ENCODE measurements at regions not wholly inside any gene's neighbourhood (a gene's known extent, or its start where the extent isn't known, plus 50 kb on each side); places are given as distances from the start of the nearest gene placed in this dataset.

DNA sequence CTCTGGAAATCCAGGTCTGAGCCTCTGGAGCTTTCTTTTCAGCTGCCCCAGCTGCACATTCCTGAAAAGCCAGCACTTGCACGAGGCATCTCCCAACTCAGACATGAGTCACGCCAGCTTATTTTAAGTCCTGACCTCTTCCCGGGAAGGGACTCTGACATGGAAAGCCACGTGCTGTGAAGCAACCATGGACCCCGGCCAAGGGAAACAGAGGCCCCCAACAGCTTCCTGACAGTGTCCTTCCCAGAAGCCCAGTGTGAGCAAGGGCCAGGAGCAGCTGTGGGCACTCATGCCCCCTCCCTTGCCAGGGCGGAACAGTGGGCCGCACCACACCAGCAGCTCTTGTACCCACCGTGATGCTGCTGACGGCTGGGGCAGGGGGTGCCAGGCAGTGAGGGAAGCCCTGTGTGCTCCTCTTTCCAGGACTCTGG, 118.8 kb upstream of the CADM1 start:
- TF ChIP-seq, protein P1, sequence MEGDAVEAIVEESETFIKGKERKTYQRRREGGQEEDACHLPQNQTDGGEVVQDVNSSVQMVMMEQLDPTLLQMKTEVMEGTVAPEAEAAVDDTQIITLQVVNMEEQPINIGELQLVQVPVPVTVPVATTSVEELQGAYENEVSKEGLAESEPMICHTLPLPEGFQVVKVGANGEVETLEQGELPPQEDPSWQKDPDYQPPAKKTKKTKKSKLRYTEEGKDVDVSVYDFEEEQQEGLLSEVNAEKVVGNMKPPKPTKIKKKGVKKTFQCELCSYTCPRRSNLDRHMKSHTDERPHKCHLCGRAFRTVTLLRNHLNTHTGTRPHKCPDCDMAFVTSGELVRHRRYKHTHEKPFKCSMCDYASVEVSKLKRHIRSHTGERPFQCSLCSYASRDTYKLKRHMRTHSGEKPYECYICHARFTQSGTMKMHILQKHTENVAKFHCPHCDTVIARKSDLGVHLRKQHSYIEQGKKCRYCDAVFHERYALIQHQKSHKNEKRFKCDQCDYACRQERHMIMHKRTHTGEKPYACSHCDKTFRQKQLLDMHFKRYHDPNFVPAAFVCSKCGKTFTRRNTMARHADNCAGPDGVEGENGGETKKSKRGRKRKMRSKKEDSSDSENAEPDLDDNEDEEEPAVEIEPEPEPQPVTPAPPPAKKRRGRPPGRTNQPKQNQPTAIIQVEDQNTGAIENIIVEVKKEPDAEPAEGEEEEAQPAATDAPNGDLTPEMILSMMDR (IDR thresholded peaks at IDR 0.05; ENCODE audit: unreplicated experiment) = no peak
- Mint-ChIP-seq H3K27ac (peak overlapping the region; percentile 66), H3K4me1 (peaks cover 23% of the 10 kb centered on the region), H3K9me3 (no peaks in the 10 kb centered on the region), H3K27me3 (ENCODE audit: low read depth) (no peaks in the 10 kb centered on the region), H3K36me3 (no peaks in the 10 kb centered on the region), H3K4me3 (no peak overlapping the region)
- DNase-seq (ENCODE audit: low spot score in 2 of 2, unreplicated experiment in 2 of 2) = peak in 1 of 2 experiments; percentile 52

DNA sequence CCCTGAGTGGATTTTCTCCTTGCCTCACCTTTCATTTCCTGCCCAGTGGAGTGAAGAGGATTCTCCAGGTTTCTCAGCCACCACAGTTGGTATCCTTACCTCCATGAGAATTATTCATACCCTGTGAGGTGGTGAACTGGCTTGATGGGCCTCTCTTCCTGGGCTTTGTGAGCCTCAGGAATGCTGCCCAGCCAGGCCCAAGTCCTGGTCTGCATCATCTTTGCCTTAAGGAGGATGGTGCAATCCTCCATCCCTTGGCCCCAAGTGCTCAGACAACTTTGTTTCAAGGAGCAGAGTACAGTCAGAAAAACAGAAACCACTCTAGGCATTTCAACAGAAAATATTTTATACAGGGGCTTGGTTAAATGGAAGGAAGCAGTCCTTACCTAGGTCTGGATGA, 114.2 kb upstream of the CADM1 start:
- Mint-ChIP-seq H3K4me3 (no peak overlapping the region), H3K36me3 (no peaks in the 10 kb centered on the region), H3K27ac (no peak overlapping the region), H3K9me3 (no peaks in the 10 kb centered on the region), H3K4me1 (peaks cover 12% of the 10 kb centered on the region), H3K27me3 (ENCODE audit: low read depth) (peaks cover 2% of the 10 kb centered on the region)
- TF ChIP-seq, protein P1 (IDR thresholded peaks at IDR 0.05; ENCODE audit: unreplicated experiment) = no peak
- DNase-seq (ENCODE audit: low spot score in 2 of 2, unreplicated experiment in 2 of 2) = no peak

DNA sequence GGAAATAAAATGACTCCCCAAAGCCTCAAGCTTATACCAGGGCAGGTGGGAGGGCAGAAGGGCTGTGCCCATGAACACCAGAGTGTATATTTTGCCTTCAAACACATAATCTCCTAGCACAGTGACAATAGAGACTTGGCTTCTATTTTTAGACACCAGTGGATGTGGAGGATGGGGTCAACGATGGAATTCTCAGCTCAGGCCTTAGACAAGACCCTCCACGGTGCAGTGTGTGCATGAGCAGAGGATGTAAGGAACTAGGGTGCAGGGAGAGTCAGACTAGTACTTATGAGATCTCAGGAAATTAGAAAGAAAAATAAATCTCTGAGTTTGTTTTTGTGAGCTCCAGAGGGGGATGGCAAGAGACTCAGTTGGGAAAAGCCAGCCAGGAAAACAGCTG, 113.6 kb upstream of the CADM1 start:
- Mint-ChIP-seq H3K36me3 (no peaks in the 10 kb centered on the region), H3K4me1 (peaks cover 7% of the 10 kb centered on the region), H3K4me3 (no peak overlapping the region)

DNA sequence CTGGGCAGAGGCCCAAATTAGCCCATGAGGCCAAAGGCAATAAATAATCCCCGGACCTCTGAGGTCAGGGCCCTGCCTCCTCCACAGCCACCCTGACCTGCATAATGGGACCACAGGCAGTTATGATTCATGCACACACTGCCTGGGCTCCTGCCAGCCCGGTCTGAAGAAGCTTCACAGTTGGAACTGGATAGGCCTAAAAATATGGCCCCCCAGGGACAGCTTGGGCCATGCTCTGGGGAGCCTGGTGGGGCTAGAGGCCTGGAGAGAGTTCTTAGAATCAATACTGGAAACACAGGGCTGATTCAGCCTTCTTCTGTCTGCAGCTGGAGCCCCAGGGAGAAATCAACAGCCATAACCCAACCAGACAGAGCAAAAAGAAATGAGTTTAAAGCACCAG, 112.8 kb upstream of the CADM1 start:
- no peak for DNase-seq (ENCODE audit: low spot score in 2 of 2, unreplicated experiment in 2 of 2)
- peaks cover 4% of the 10 kb centered on the region for H3K4me1 Mint-ChIP-seq
- no peak overlapping the region for H3K27ac Mint-ChIP-seq
- no peaks in the 10 kb centered on the region for H3K36me3 Mint-ChIP-seq
- no peak overlapping the region for H3K4me3 Mint-ChIP-seq
- peaks cover 5% of the 10 kb centered on the region for H3K27me3 Mint-ChIP-seq (ENCODE audit: low read depth)
- TF ChIP-seq, protein P1 (IDR thresholded peaks at IDR 0.05; ENCODE audit: unreplicated experiment) = no peak
- no peaks in the 10 kb centered on the region for H3K9me3 Mint-ChIP-seq

More for the DNA sequence above, 113.6 kb upstream of the CADM1 start:
- Mint-ChIP-seq H3K27me3 (ENCODE audit: low read depth) (peaks cover 2% of the 10 kb centered on the region), H3K9me3 (no peaks in the 10 kb centered on the region), H3K27ac (no peak overlapping the region)
- no peak for DNase-seq (ENCODE audit: low spot score in 2 of 2, unreplicated experiment in 2 of 2)
- TF ChIP-seq, protein P1 (IDR thresholded peaks at IDR 0.05; ENCODE audit: unreplicated experiment) = no peak

DNA sequence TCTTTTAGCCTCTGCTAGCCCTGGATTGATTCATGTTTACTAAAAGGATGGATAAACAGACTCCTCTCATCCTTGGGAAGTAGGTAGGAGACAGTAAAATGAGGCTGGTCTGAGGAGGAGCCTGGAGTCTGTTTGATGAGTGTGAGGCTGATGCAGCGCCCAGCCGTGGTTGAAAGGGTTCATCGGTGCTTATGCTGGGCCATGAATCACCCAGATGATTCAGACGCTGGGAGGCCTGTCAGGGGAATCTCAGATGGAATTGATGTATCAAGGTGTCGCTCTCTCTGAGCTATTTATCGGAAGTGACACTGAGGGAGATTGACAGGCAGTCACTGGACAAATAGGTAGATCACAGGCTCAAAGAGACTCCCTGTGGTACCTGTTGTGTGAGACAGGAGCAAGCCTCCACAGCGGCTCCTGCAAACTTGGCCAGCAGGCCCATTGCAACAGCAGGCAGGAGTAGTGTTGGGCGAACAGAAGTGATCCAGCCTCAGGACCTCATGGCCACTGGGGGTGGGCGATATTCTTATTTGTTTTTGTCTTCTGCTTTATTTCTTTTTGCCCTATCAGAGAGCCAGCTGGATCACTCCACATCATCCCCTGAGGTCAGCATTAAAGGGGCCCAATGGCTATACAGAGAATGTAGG, 109.9 kb upstream of the CADM1 start:
- peaks cover 10% of the 10 kb centered on the region for H3K4me1 Mint-ChIP-seq
- H3K4me3 Mint-ChIP-seq = no peak overlapping the region
- H3K27me3 Mint-ChIP-seq (ENCODE audit: low read depth) = peaks cover 5% of the 10 kb centered on the region
- H3K9me3 Mint-ChIP-seq = no peaks in the 10 kb centered on the region
- H3K27ac Mint-ChIP-seq = no peak overlapping the region
- H3K36me3 Mint-ChIP-seq = no peaks in the 10 kb centered on the region
- DNase-seq (ENCODE audit: low spot score in 2 of 2, unreplicated experiment in 2 of 2) = no peak
- TF ChIP-seq, protein P1 (IDR thresholded peaks at IDR 0.05; ENCODE audit: unreplicated experiment) = no peak

All from mesothelial cell of epicardium (in vitro differentiated cells).